ENCODE measurements at regions not wholly inside any gene's neighbourhood (a gene's known extent, or its start where the extent isn't known, plus 50 kb on each side); places are given as distances from the start of the nearest gene placed in this dataset.

DNA sequence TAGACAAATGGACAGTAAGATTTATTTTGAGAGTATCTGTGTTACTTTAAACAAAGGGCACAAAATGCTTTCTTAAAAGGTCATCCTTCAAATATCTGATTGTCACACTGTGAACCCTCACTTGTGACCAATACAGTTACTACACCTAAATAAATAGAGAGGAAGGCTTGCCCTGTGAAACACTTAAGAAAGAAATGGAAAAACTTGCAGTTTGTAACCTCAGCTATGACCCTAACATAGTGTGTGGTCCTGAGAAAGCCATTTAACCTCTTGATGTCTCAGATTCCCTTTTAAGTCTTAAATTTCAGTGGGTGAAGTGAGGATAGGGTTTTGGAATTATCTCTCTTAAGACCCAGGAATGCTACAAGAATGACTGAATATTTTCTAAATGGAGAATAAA, 126.7 kb upstream of the SLC27A6 start:
- Histone ChIP-seq H3K4me1 (no peaks in the 10 kb centered on the region), H3K36me3 (no peaks in the 10 kb centered on the region), H3K27me3 (no peaks in the 10 kb centered on the region), H3K9ac (ENCODE audit: low read depth in 2 of 2, low read length in 2 of 2) (no peak overlapping the region), H3K27ac (no peak overlapping the region), H3K9me3 (no peaks in the 10 kb centered on the region), H3K4me3 (no peak overlapping the region)
- TF ChIP-seq, protein P1, sequence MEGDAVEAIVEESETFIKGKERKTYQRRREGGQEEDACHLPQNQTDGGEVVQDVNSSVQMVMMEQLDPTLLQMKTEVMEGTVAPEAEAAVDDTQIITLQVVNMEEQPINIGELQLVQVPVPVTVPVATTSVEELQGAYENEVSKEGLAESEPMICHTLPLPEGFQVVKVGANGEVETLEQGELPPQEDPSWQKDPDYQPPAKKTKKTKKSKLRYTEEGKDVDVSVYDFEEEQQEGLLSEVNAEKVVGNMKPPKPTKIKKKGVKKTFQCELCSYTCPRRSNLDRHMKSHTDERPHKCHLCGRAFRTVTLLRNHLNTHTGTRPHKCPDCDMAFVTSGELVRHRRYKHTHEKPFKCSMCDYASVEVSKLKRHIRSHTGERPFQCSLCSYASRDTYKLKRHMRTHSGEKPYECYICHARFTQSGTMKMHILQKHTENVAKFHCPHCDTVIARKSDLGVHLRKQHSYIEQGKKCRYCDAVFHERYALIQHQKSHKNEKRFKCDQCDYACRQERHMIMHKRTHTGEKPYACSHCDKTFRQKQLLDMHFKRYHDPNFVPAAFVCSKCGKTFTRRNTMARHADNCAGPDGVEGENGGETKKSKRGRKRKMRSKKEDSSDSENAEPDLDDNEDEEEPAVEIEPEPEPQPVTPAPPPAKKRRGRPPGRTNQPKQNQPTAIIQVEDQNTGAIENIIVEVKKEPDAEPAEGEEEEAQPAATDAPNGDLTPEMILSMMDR (IDR thresholded peaks at IDR 0.05): no peak
- no peak for DNase-seq
- intact Hi-C loops (cut with DNase I): no loop called here

DNA sequence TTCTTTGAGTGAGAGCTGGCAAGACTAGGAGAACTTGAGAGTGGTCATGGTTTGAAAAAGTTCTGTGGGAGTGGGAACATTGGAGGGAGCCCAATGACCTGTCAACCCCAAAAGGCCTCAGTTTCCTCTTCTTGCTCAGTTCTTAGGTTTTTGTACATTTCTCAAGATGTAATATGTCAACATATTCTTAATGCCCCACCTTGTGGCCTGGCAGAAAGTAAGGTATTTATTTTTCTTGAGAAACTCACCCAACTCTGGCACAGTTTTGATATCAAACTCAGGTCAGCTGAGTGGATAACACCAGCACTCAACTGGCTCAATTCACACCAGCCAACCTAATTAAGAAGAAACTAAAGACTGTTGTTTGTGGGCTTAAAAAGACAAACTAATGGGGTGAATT, 123.0 kb upstream of the SLC27A6 start:
- H3K9ac ChIP-seq (ENCODE audit: low read depth in 2 of 2, low read length in 2 of 2): no peak overlapping the region
- no peak overlapping the region for H3K27ac ChIP-seq
- H3K27me3 ChIP-seq: no peaks in the 10 kb centered on the region
- no peak overlapping the region for H3K4me3 ChIP-seq
- no peaks in the 10 kb centered on the region for H3K9me3 ChIP-seq
- intact Hi-C loops (cut with DNase I): loop anchor here (2.0 to 5.0 kb wide), 2 partner anchors 173 to 630 kb away; no protein-coding TSS in a partner anchor
- H3K36me3 ChIP-seq: no peaks in the 10 kb centered on the region
- no peak for DNase-seq
- H3K4me1 ChIP-seq: no peaks in the 10 kb centered on the region
- TF ChIP-seq, protein P1 (IDR thresholded peaks at IDR 0.05): no peak

DNA sequence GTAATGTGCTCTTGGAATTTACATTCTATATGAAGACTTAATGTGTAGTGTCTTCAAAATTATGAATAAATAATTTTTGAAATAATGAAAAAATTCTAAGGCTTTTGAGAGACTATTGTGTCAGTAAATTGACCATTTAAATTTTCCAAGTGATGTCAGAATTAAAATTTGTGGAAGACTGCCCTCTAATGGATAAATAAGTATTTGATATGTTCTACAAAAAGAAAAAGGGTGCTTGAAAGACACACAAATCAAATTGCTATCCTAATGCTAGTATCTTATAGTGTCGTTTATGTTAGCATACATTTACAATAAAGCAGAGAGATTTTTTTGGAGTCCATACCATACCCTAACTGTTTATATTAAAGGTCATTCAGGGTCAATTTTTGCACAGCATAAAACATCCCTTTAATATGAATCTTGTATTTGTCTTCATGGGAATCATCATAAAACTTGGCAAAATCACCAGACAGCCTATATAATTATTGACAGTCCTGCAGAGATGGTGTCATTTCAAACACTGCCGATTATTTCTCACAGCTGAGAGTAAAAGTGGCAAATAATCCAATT, 120.8 kb upstream of the SLC27A6 start:
- H3K36me3 ChIP-seq: no peaks in the 10 kb centered on the region
- no peaks in the 10 kb centered on the region for H3K4me1 ChIP-seq
- H3K4me3 ChIP-seq: no peak overlapping the region
- H3K9ac ChIP-seq (ENCODE audit: low read depth in 2 of 2, low read length in 2 of 2): no peak overlapping the region
- TF ChIP-seq, protein P1 (IDR thresholded peaks at IDR 0.05): peak; percentile 26
- no peaks in the 10 kb centered on the region for H3K27me3 ChIP-seq
- H3K27ac ChIP-seq: no peak overlapping the region
- no peak for DNase-seq
- intact Hi-C loops (cut with DNase I): loop anchor here (5.0 kb wide), 1 partner anchor 632 kb away; no protein-coding TSS in a partner anchor
- H3K9me3 ChIP-seq: no peaks in the 10 kb centered on the region

DNA sequence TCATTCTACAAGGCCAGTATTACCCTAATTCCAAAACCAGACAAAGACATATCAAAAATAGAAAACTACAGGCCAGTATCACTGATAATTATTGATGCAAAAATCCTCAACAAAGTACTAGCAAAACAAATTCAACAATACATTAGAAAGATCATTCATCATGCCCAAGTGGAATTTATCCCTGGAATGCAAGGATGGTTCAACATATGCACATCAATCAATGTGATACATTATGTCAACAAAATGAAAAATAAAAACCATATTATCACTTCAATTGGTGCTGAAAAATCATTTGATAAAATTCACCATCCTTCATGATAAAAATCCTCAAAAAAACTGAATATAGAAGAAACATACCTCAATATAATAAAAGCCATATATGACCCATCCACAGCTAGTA, 115.2 kb upstream of the SLC27A6 start:
- Histone ChIP-seq H3K9me3 (no peaks in the 10 kb centered on the region), H3K36me3 (no peaks in the 10 kb centered on the region), H3K4me3 (no peak overlapping the region), H3K27me3 (no peaks in the 10 kb centered on the region), H3K4me1 (no peaks in the 10 kb centered on the region), H3K27ac (no peak overlapping the region), H3K9ac (ENCODE audit: low read depth in 2 of 2, low read length in 2 of 2) (no peak overlapping the region)
- intact Hi-C loops (cut with DNase I): no loop called here
- TF ChIP-seq, protein P1 (IDR thresholded peaks at IDR 0.05): no peak
- no peak for DNase-seq

DNA sequence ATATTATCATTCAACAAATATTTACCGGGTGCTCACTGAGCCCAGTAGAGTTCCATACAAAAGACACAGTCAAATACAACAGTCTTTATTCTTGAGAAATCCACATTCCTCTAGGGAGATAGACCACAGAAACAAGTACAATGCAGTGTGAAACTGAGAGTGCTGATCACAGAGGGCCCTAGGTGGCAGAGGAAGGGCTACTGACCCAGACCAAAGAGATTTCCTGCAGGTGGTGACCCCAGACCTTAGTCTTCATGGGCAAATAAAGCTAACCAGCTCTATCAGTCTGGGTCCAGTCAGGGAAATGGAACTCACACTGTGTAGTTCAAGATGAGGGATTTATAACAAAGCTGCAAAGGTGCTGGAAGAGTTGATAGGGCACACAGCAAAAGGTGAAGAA, 110.4 kb upstream of the SLC27A6 start:
- H3K9me3 ChIP-seq: no peaks in the 10 kb centered on the region
- H3K4me3 ChIP-seq: no peak overlapping the region
- intact Hi-C loops (cut with DNase I): no loop called here
- H3K27me3 ChIP-seq: no peaks in the 10 kb centered on the region
- H3K9ac ChIP-seq (ENCODE audit: low read depth in 2 of 2, low read length in 2 of 2): no peak overlapping the region
- H3K27ac ChIP-seq: no peak overlapping the region
- TF ChIP-seq, protein P1 (IDR thresholded peaks at IDR 0.05): no peak
- no peaks in the 10 kb centered on the region for H3K36me3 ChIP-seq
- no peaks in the 10 kb centered on the region for H3K4me1 ChIP-seq
- no peak for DNase-seq
